ENCODE measurements at regions not wholly inside any gene's neighbourhood (a gene's known extent, or its start where the extent isn't known, plus 50 kb on each side); places are given as distances from the start of the nearest gene placed in this dataset.

- no peak overlapping the region for H3K9ac ChIP-seq (ENCODE audit: insufficient read depth in 1 of 2, low read length in 2 of 2)
- peaks cover 0 to 2% (median 0%) of the 10 kb centered on the region in 4 donors for H3K9me3 ChIP-seq (ENCODE audit: control insufficient read depth in 4 of 4, insufficient read depth in 3 of 4, low read length in 3 of 4)
- ATAC-seq (ENCODE audit: insufficient read depth, low FRiP score) (no peak), DNase-seq (no peak)
- no peak overlapping the region for H3K27ac ChIP-seq (ENCODE audit: low read depth in 1 of 2, low read length in 1 of 2)
- no peaks in the 10 kb centered on the region for H3K36me3 ChIP-seq (ENCODE audit: control insufficient read depth in 4 of 4, insufficient read depth in 4 of 4, low read length in 4 of 4)
- no peaks in the 10 kb centered on the region for H3K4me1 ChIP-seq (ENCODE audit: control insufficient read depth in 5 of 5, insufficient read depth in 5 of 5, low read length in 5 of 5)
- 82 to 97% methylated on average over 4 of the region's 4 CpGs for WGBS, 2 donors
- no peak overlapping the region for H3K4me3 ChIP-seq
- H3K27me3 ChIP-seq (ENCODE audit: control insufficient read depth in 3 of 3, insufficient read depth in 3 of 3, low read length in 2 of 3), result peaks cover 0 to 10% (median 3%) of the 10 kb centered on the region in 3 donors
- TF ChIP-seq, protein P1, sequence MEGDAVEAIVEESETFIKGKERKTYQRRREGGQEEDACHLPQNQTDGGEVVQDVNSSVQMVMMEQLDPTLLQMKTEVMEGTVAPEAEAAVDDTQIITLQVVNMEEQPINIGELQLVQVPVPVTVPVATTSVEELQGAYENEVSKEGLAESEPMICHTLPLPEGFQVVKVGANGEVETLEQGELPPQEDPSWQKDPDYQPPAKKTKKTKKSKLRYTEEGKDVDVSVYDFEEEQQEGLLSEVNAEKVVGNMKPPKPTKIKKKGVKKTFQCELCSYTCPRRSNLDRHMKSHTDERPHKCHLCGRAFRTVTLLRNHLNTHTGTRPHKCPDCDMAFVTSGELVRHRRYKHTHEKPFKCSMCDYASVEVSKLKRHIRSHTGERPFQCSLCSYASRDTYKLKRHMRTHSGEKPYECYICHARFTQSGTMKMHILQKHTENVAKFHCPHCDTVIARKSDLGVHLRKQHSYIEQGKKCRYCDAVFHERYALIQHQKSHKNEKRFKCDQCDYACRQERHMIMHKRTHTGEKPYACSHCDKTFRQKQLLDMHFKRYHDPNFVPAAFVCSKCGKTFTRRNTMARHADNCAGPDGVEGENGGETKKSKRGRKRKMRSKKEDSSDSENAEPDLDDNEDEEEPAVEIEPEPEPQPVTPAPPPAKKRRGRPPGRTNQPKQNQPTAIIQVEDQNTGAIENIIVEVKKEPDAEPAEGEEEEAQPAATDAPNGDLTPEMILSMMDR (IDR thresholded peaks at IDR 0.05; ENCODE audit: control extremely low read depth, extremely low read depth), result no peak
These were observed 357.5 kb downstream of the PPP1R2C start for GRCh38 chrX:42420426-42420825.

DNA sequence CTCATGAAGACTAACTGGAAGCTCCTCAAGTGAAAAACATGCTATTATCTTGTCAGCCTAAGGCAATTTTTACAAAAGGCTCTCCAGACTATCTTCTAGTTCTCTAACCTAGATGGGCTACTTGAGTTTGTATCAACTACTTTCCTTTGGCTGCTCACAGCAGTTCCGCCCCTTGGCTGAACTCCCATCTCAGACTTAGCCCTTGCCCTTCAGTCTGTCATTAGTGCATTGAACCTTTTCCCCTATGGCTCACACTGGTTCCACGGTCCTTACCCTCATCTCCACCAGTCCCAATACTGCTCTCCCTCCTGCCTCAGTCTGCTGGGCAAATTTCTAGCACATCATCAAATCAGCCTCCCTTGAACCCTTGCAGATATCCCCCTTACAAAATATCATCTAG is 362.3 kb downstream of the PPP1R2C start:
- Histone ChIP-seq H3K27me3 (ENCODE audit: control insufficient read depth in 3 of 3, insufficient read depth in 3 of 3, low read length in 2 of 3) (peaks cover 0 to 7% (median 2%) of the 10 kb centered on the region in 3 donors), H3K4me1 (ENCODE audit: control insufficient read depth in 5 of 5, insufficient read depth in 5 of 5, low read length in 5 of 5) (no peaks in the 10 kb centered on the region), H3K9me3 (ENCODE audit: control insufficient read depth in 4 of 4, insufficient read depth in 3 of 4, low read length in 3 of 4) (peaks cover 0 to 5% (median 2%) of the 10 kb centered on the region in 4 donors), H3K36me3 (ENCODE audit: control insufficient read depth in 4 of 4, insufficient read depth in 4 of 4, low read length in 4 of 4) (no peaks in the 10 kb centered on the region), H3K27ac (ENCODE audit: low read depth in 1 of 2, low read length in 1 of 2) (no peak overlapping the region), H3K4me3 (no peak overlapping the region), H3K9ac (ENCODE audit: insufficient read depth in 1 of 2, low read length in 2 of 2) (no peak overlapping the region)
- TF ChIP-seq, protein P1 (IDR thresholded peaks at IDR 0.05; ENCODE audit: control extremely low read depth, extremely low read depth), result no peak
- ATAC-seq (ENCODE audit: insufficient read depth, low FRiP score), result no peak
- DNase-seq, result peak in 1 of 3 donors; percentile 2
- 68 to 81% methylated on average over 2 of the region's 2 CpGs for WGBS, 2 donors

- H3K27me3 ChIP-seq (ENCODE audit: control insufficient read depth in 3 of 3, insufficient read depth in 3 of 3, low read length in 2 of 3), result peaks cover 0 to 7% (median 2%) of the 10 kb centered on the region in 3 donors
- H3K9me3 ChIP-seq (ENCODE audit: control insufficient read depth in 4 of 4, insufficient read depth in 3 of 4, low read length in 3 of 4), result peaks cover 0 to 5% (median 2%) of the 10 kb centered on the region in 4 donors
- DNase-seq (no peak), ATAC-seq (ENCODE audit: insufficient read depth, low FRiP score) (no peak)
- H3K4me3 ChIP-seq, result no peak overlapping the region
- H3K9ac ChIP-seq (ENCODE audit: insufficient read depth in 1 of 2, low read length in 2 of 2), result no peak overlapping the region
- H3K27ac ChIP-seq (ENCODE audit: low read depth in 1 of 2, low read length in 1 of 2), result no peak overlapping the region
- no peaks in the 10 kb centered on the region for H3K36me3 ChIP-seq (ENCODE audit: control insufficient read depth in 4 of 4, insufficient read depth in 4 of 4, low read length in 4 of 4)
- H3K4me1 ChIP-seq (ENCODE audit: control insufficient read depth in 5 of 5, insufficient read depth in 5 of 5, low read length in 5 of 5), result no peaks in the 10 kb centered on the region
- TF ChIP-seq, protein P1 (IDR thresholded peaks at IDR 0.05; ENCODE audit: control extremely low read depth, extremely low read depth), result no peak
- WGBS, 2 donors, result 86 to 95% methylated on average over 5 of the region's 5 CpGs
These were observed 363.9 kb downstream of the PPP1R2C start for GRCh38 chrX:42414057-42414456.

GRCh38 chrX:42399632-42400024 is 378.3 kb downstream of the PPP1R2C start:
- no peak overlapping the region for H3K9ac ChIP-seq (ENCODE audit: insufficient read depth in 1 of 2, low read length in 2 of 2)
- TF ChIP-seq, protein P1 (IDR thresholded peaks at IDR 0.05; ENCODE audit: control extremely low read depth, extremely low read depth), result no peak
- 31 to 61% methylated on average over 2 of the region's 2 CpGs for WGBS, 2 donors
- no peaks in the 10 kb centered on the region for H3K36me3 ChIP-seq (ENCODE audit: control insufficient read depth in 4 of 4, insufficient read depth in 4 of 4, low read length in 4 of 4)
- H3K27ac ChIP-seq (ENCODE audit: low read depth in 1 of 2, low read length in 1 of 2), result no peak overlapping the region
- ATAC-seq (ENCODE audit: insufficient read depth, low FRiP score), result no peak
- no peak overlapping the region for H3K4me3 ChIP-seq
- no peaks in the 10 kb centered on the region for H3K4me1 ChIP-seq (ENCODE audit: control insufficient read depth in 5 of 5, insufficient read depth in 5 of 5, low read length in 5 of 5)
- peaks cover 6 to 11% (median 7%) of the 10 kb centered on the region in 3 donors for H3K27me3 ChIP-seq (ENCODE audit: control insufficient read depth in 3 of 3, insufficient read depth in 3 of 3, low read length in 2 of 3)
- no peak for DNase-seq
- peaks cover 0 to 1% (median 0%) of the 10 kb centered on the region in 4 donors for H3K9me3 ChIP-seq (ENCODE audit: control insufficient read depth in 4 of 4, insufficient read depth in 3 of 4, low read length in 3 of 4)

All from lung (tissue), 11 donors.